Nephron progenitor cell (in vitro differentiated cells): ENCODE measurements at regions not wholly inside any gene's neighbourhood (a gene's known extent, or its start where the extent isn't known, plus 50 kb on each side); places are given as distances from the start of the nearest gene placed in this dataset.
A peak's percentile ranks its signal among the peaks of the same experiment; 100 is the strongest.

ENCODE experiments used
- DNase-seq: peaks from one replicate; pipeline ENCODE4 v3.0.0; 2021
- H3K27ac Mint-ChIP-seq: 2 replicates; pipeline ENCODE4 v1.8.0; 2021; ENCODE audit warnings: mild to moderate bottlenecking, moderate library complexity, mixed read lengths
- H3K27me3 Mint-ChIP-seq: 2 replicates; pipeline ENCODE4 v1.8.0; 2021; ENCODE audit warnings: mild to moderate bottlenecking, low read depth, mixed read lengths; ENCODE audit not compliant: poor library complexity
- H3K36me3 Mint-ChIP-seq: 2 replicates; pipeline ENCODE4 v1.8.0; 2021; ENCODE audit warnings: low read depth, mixed read lengths
- H3K4me1 Mint-ChIP-seq: 2 replicates; pipeline ENCODE4 v1.8.0; 2021; ENCODE audit warnings: mixed read lengths
- H3K4me3 Mint-ChIP-seq: 2 replicates; pipeline ENCODE4 v1.8.0; 2021; ENCODE audit warnings: mild to moderate bottlenecking, moderate library complexity, mixed read lengths
- H3K9me3 Mint-ChIP-seq: 2 replicates; pipeline ENCODE4 v1.8.0; 2021; ENCODE audit warnings: mild to moderate bottlenecking, moderate library complexity, mixed read lengths
- TF ChIP-seq, protein P1 (sequence below): fragments of 200-600 bp; sonication (generic); IDR thresholded peaks from 2 replicates; pipeline ENCODE4 v1.5.0; 2021; ENCODE audit warnings: antibody characterized with exemption

DNA sequence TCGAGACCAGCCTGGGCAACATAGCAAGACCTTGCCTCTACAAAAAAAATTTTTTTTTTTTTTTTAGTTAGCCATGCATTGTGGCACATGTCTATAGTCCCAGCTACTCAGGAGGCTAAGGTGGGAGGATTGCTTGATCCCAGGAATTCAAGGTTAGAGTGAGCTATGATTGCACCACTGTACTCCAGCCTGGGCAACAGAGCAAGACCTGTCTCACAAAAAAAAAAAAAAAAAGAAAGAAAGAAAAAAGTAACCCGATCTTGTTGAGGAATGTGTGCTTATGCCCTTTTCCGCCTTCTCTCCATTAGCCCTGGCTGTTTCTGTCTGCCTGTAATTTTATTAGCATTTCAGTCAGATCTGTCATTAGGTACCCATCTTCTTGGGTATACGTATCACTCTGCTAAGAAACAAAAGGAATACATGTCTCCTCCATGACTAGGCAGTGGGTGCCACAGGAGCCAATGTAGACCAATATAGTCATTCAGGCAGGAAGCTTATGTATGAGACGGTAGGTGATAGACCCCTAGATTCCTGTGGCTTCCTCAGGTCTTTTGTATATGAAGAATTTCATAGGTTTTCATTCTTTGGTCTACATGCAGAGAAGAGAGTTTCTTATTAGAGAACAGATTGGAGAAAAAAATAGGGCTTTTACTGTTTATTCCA is 59.6 kb upstream of the NPAS1 start:
- Mint-ChIP-seq H3K27ac (peak overlapping the region; percentile 85), H3K36me3 (peaks cover 50% of the 10 kb centered on the region), H3K27me3 (no peaks in the 10 kb centered on the region), H3K4me3 (no peak overlapping the region), H3K9me3 (peaks cover 4% of the 10 kb centered on the region), H3K4me1 (peaks cover 43% of the 10 kb centered on the region)
- DNase-seq: no peak
- TF ChIP-seq, protein P1, sequence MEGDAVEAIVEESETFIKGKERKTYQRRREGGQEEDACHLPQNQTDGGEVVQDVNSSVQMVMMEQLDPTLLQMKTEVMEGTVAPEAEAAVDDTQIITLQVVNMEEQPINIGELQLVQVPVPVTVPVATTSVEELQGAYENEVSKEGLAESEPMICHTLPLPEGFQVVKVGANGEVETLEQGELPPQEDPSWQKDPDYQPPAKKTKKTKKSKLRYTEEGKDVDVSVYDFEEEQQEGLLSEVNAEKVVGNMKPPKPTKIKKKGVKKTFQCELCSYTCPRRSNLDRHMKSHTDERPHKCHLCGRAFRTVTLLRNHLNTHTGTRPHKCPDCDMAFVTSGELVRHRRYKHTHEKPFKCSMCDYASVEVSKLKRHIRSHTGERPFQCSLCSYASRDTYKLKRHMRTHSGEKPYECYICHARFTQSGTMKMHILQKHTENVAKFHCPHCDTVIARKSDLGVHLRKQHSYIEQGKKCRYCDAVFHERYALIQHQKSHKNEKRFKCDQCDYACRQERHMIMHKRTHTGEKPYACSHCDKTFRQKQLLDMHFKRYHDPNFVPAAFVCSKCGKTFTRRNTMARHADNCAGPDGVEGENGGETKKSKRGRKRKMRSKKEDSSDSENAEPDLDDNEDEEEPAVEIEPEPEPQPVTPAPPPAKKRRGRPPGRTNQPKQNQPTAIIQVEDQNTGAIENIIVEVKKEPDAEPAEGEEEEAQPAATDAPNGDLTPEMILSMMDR: no peak

DNA sequence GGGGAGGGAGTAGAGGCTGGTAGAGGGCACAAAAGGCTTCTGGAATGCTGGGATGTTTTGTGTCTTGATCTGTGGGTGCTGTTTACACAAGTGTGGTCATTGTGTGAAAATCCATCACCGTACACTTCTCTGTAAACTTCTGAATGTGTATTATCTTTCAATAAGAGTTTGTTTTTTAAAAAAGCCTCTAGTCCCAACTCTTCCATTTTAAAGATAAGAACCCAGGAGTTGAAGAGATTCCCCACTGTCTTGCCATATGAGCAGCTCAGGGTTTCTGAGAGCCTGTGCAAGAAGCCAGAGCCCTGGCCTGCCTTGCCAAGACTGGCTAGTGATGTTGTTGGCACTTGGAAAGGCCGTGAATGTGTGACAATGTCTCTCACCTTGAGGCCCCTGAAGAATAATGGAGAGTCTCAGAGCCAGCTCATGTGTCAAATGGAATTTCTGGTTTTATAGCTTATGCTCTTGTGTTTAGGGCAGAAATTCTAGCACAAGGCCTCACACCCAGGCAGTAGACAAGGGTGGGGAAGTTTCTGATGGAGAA is 57.5 kb upstream of the NPAS1 start:
- peaks cover 4% of the 10 kb centered on the region for H3K9me3 Mint-ChIP-seq
- no peak for DNase-seq
- TF ChIP-seq, protein P1: no peak
- no peaks in the 10 kb centered on the region for H3K27me3 Mint-ChIP-seq
- H3K36me3 Mint-ChIP-seq: peaks cover 48% of the 10 kb centered on the region
- H3K27ac Mint-ChIP-seq: peak overlapping the region; percentile 85
- peaks cover 51% of the 10 kb centered on the region for H3K4me1 Mint-ChIP-seq
- H3K4me3 Mint-ChIP-seq: no peak overlapping the region

DNA sequence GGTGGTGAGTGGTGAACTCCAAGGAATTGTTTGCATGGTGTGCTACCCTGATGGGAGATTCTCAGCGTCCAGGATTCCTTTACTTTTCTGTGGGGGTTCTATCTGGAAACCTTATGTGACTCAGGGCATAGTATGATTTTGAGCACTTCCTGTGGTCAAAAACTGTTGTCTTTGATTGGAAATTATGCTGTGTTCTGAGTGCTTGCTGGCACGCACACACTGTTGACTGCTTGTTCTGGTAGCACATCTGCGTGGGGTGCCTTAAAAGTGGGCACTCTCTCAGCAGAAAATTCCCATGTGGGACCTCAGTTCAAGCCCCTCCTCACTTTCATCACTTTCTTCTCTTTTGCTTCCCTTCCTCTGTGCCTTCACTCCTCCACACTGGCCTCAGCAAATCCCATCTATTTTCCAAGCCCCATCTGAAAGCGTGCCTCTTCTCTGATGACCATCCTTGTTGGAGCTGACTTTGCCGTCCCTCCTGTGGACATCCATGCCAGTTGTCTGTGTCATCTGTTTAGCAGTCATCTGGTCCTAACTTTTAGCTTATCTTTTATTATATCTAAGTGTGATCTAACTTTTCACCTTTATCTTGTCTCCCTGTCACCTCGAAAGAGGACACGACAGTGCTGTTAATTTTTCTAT is 56.4 kb upstream of the NPAS1 start:
- TF ChIP-seq, protein P1: no peak
- Mint-ChIP-seq H3K27me3 (no peaks in the 10 kb centered on the region), H3K4me1 (peaks cover 57% of the 10 kb centered on the region), H3K27ac (peak overlapping the region; percentile 85), H3K9me3 (no peaks in the 10 kb centered on the region), H3K36me3 (peaks cover 43% of the 10 kb centered on the region), H3K4me3 (no peak overlapping the region)
- DNase-seq: no peak

DNA sequence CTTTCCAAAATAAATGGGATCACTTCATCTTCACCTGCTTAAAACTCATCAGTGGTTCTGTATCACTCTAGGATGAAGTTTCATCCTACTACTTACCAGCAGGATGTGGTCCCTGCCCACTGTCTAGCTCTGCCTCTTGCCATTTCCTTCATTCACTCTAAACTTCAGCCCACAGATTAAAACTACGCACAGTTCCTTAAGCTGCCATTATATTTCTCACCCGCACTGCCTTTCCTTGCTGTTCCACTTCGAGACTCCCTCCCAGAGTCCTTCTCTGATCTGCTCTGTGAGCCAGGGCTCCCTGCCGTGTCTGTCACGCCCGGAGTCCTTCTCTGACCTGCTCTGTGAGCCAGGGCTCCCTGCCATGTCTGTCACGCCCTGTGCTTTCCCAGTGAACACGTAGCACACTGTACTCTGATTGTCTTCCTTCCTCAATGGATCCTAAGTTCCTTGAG is 52.0 kb upstream of the NPAS1 start:
- TF ChIP-seq, protein P1: no peak
- no peak overlapping the region for H3K4me3 Mint-ChIP-seq
- H3K9me3 Mint-ChIP-seq: no peaks in the 10 kb centered on the region
- H3K4me1 Mint-ChIP-seq: peaks cover 46% of the 10 kb centered on the region
- peak; percentile 33 for DNase-seq
- peaks cover 6% of the 10 kb centered on the region for H3K27me3 Mint-ChIP-seq
- H3K27ac Mint-ChIP-seq: peak overlapping the region; percentile 79
- peaks cover 40% of the 10 kb centered on the region for H3K36me3 Mint-ChIP-seq
